K562 (cell line): ENCODE measurements at regions not wholly inside any gene's neighbourhood (a gene's known extent, or its start where the extent isn't known, plus 50 kb on each side); places are given as distances from the start of the nearest gene placed in this dataset.

Source experiments
- ATAC-seq: fragments of 200-7000 bp; cut with Tn5 transposase; 3 replicates; pipeline ENCODE4 v1.9.1; 2020; ENCODE audit warnings: moderate library complexity
- BruUV-seq: library from RNA; stranded (reverse); fragments of 400-500 nt; replicated peaks from 2 replicates; lab custom pipeline; 2021; lab: Mats Ljungman, UMichigan
- CTCF ChIA-PET: fragments of 300-600 bp; formaldehyde crosslinking; extraction: SDS; loops from one replicate; lab custom pipeline; 2021; ENCODE audit warnings: low intra/inter-chr PET ratio; lab: Yijun Ruan, JAX
- POLR2A ChIA-PET: fragments of 300-600, 350-650 bp; sonication (Branson Sonifier 250); formaldehyde crosslinking; extraction: SDS; loops from one replicate; lab custom pipeline; 2021; ENCODE audit warnings: antibody characterized with exemption, inconsistent platforms; lab: Yijun Ruan, JAX
- DNase-seq, 4 experiments: peaks; one replicate each; pipeline versions ENCODE4 v3.0.0 to v3.0.0-alpha.2; 2011 to 2018; ENCODE audit warnings: low spot score in 3 of 4, mixed read lengths in 3 of 4; ENCODE audit errors: extremely low read depth in 1 of 4
- FAIRE-seq: peaks from 2 replicates; lab custom pipeline; 2011; peaks lifted over from hg19 to GRCh38; lab: Jason Lieb, UNC
- H2AFZ ChIP-seq: 2 replicates; pipeline ENCODE4 v1.6.0; 2011; ENCODE audit warnings: low read depth, low read length, control low read depth, inconsistent platforms
- H3K27ac ChIP-seq: fragments of 200-600 bp; 3 replicates; pipeline ENCODE4 v1.8.0; 2011; ENCODE audit warnings: low read depth, mild to moderate bottlenecking, control low read depth, inconsistent platforms, low read length, moderate library complexity, mixed read lengths; ENCODE audit errors: extremely low read depth
- H3K27me3 ChIP-seq, 2 experiments: fragments of 300-600 bp in 1 of 2; 2 replicates in 1 of 2; 3 replicates in 1 of 2; pipeline versions ENCODE4 v1.6.0 to v1.8.0; 2011; ENCODE audit warnings: inconsistent platforms in 2 of 2, low read length in 2 of 2, mild to moderate bottlenecking in 1 of 2, mixed read lengths in 1 of 2, moderate library complexity in 1 of 2; ENCODE audit not compliant: control insufficient read depth in 2 of 2, insufficient read depth in 2 of 2
- H3K36me3 ChIP-seq: fragments of 300-600 bp; 3 replicates; pipeline ENCODE4 v1.8.0; 2011; ENCODE audit warnings: mild to moderate bottlenecking, low read length, inconsistent platforms; ENCODE audit not compliant: control insufficient read depth, insufficient read depth
- H3K4me1 ChIP-seq, 2 experiments: fragments of 200-600 bp in 1 of 2; replicated peaks in 1 of 2; 2 replicates in 1 of 2; 3 replicates in 1 of 2; pipeline versions ENCODE4 v1.5.1 to v1.8.0; 2011; ENCODE audit warnings: inconsistent platforms in 2 of 2, low read length in 2 of 2, mild to moderate bottlenecking in 1 of 2, mixed read lengths in 1 of 2, moderate library complexity in 1 of 2; ENCODE audit not compliant: control insufficient read depth in 2 of 2, insufficient read depth in 2 of 2
- H3K4me2 ChIP-seq: 2 replicates; pipeline ENCODE4 v1.6.1; 2011; ENCODE audit warnings: low read length, control low read depth, inconsistent platforms, mixed read lengths; ENCODE audit not compliant: insufficient read depth
- H3K4me3 ChIP-seq: fragments of 200-600 bp; sonication (generic), shearing (Covaris generic); 2 replicates; pipeline ENCODE4 v1.5.1; 2016; ENCODE audit warnings: control low read depth, inconsistent platforms
- H3K79me2 ChIP-seq: fragments of 200-600 bp; 3 replicates; pipeline ENCODE4 v1.8.0; 2011; ENCODE audit warnings: low read length, inconsistent platforms; ENCODE audit not compliant: control insufficient read depth, insufficient read depth
- H3K9ac ChIP-seq, 2 experiments: 2 replicates each; pipeline versions ENCODE4 v1.6.0 to v1.6.1; 2011; ENCODE audit warnings: low read depth in 2 of 2, low read length in 2 of 2, control low read depth in 1 of 2, inconsistent platforms in 1 of 2, mild to moderate bottlenecking in 1 of 2, mixed read lengths in 1 of 2; ENCODE audit not compliant: insufficient read depth in 1 of 2
- H3K9me1 ChIP-seq: one replicate; pipeline ENCODE4 v1.6.0; 2011; ENCODE audit warnings: inconsistent platforms, mild to moderate bottlenecking, low read length, moderate library complexity; ENCODE audit not compliant: control insufficient read depth, insufficient read depth
- H3K9me3 ChIP-seq: replicated peaks from 2 replicates; pipeline ENCODE4 v1.5.1; 2011; ENCODE audit warnings: low read depth, low read length, inconsistent platforms; ENCODE audit not compliant: control insufficient read depth, insufficient read depth
- H4K20me1 ChIP-seq: replicated peaks from 2 replicates; pipeline ENCODE4 v1.6.1; 2011; ENCODE audit warnings: low read length, inconsistent platforms, mixed read lengths; ENCODE audit not compliant: control insufficient read depth, insufficient read depth
- BACH1 ChIP-seq: fragments of 200-800 bp; sonication (Bioruptor generic); IDR thresholded peaks from 2 replicates; pipeline ENCODE4 v1.6.1; 2016; ENCODE audit warnings: missing genetic modification characterization, missing compliant biosample characterization
- DACH1 ChIP-seq: fragments of 450-650 bp; IDR thresholded peaks from 2 replicates; pipeline ENCODE4 v1.6.1; 2018; ENCODE audit not compliant: partially characterized antibody
- EHMT2 ChIP-seq: fragments of 450-650 bp; IDR thresholded peaks from 2 replicates; pipeline ENCODE4 v1.6.1; 2018; ENCODE audit warnings: antibody characterized with exemption
- ELF1 ChIP-seq: fragments of 200-800 bp; sonication (Bioruptor generic); IDR thresholded peaks from 2 replicates; pipeline ENCODE4 v1.6.1; 2016; ENCODE audit warnings: missing genetic modification characterization, missing compliant biosample characterization
- KDM5B ChIP-seq: fragments of 200-600 bp; sonication (generic); IDR thresholded peaks from 2 replicates; pipeline ENCODE4 v1.6.1; 2012; ENCODE audit warnings: low read depth, mild to moderate bottlenecking, moderate library complexity, low read length, control low read depth, inconsistent platforms; ENCODE audit not compliant: insufficient replicate concordance
- KLF6 ChIP-seq: fragments of 250-450 bp; sonication (Bioruptor Pico); IDR thresholded peaks from 2 replicates; pipeline ENCODE4 v1.4.0; 2020; ENCODE audit warnings: mild to moderate bottlenecking, moderate library complexity, borderline replicate concordance
- MAX ChIP-seq: sonication (generic); formaldehyde crosslinking; IDR thresholded peaks from 2 replicates; pipeline ENCODE4 v1.9.0; 2022; ENCODE audit warnings: mild to moderate bottlenecking, missing genetic modification reagents
- MAZ ChIP-seq, 2 experiments: fragments of 450-650 bp in 1 of 2; sonication (generic) in 1 of 2; formaldehyde crosslinking; IDR thresholded peaks in 1 of 2; conservative IDR thresholded peaks in 1 of 2; 2 replicates each; pipeline versions ENCODE4 v1.4.0 to v1.5.0; 2020; ENCODE audit warnings: mild to moderate bottlenecking in 1 of 2, missing genetic modification reagents in 1 of 2
- MTA3 ChIP-seq: fragments of 450-650 bp; formaldehyde crosslinking; IDR thresholded peaks from 2 replicates; pipeline ENCODE4 v1.6.1; 2017; ENCODE audit warnings: mild to moderate bottlenecking, borderline replicate concordance
- POLR2B ChIP-seq: fragments of 450-650 bp; IDR thresholded peaks from 2 replicates; pipeline ENCODE4 v1.6.1; 2018; ENCODE audit warnings: low read depth; ENCODE audit not compliant: partially characterized antibody
- RBM39 ChIP-seq: fragments of 200-400 bp; formaldehyde crosslinking; optimal IDR thresholded peaks from 2 replicates; pipeline ENCODE3; 2018; ENCODE audit warnings: low read depth, low read length
- TFE3 ChIP-seq: fragments of 450-650 bp; formaldehyde crosslinking; IDR thresholded peaks from 2 replicates; pipeline ENCODE4 v1.4.0; 2020; ENCODE audit warnings: mild to moderate bottlenecking, mixed read lengths
- ZBTB34 ChIP-seq: fragments of 250-450 bp; sonication (Bioruptor Pico); IDR thresholded peaks from 2 replicates; pipeline ENCODE4 v1.8.0; 2021; ENCODE audit warnings: mild to moderate bottlenecking, moderate library complexity
- ZBTB43 ChIP-seq: sonication (generic); formaldehyde crosslinking; IDR thresholded peaks from 2 replicates; pipeline ENCODE4 v1.8.0; 2023; ENCODE audit warnings: mild to moderate bottlenecking, missing genetic modification reagents
- ZHX1 ChIP-seq: fragments of 150-350 bp; conservative IDR thresholded peaks from 2 replicates; pipeline ENCODE4 v1.6.1; 2014; ENCODE audit warnings: low read length
- ZNF184 ChIP-seq: sonication (generic); formaldehyde crosslinking; IDR thresholded peaks from 2 replicates; pipeline ENCODE4 v1.5.0; 2020; ENCODE audit warnings: missing genetic modification reagents
- WGBS: fragments of 100-300 bp; shearing (Covaris generic); methylation state at CpG from one replicate; pipeline ENCODE4 v1.1.6; 2016; ENCODE audit warnings: low coverage, mixed read lengths; ENCODE audit not compliant: insufficient coverage; ENCODE audit errors: missing lambda C conversion rate; 5-methylcytosine and 5-hydroxymethylcytosine counted together
- in situ Hi-C: fragments of 300-500 bp; cut with MboI; formaldehyde crosslinking; loops from 4 replicates; pipeline ENCODE4 v1.15.0; 2018; ENCODE audit warnings: inconsistent platforms, mixed read lengths
- intact Hi-C: fragments of 100-400 bp; cut with micrococcal nuclease; formaldehyde crosslinking; loops from 2 replicates; pipeline ENCODE4 v1.14.2; 2022

GRCh38 chr5:31100047-31100575 lies 93.4 kb upstream of the CDH6 start:
- no peaks in the 10 kb centered on the region for H3K27me3 ChIP-seq
- no TSS peak for BruUV-seq
- H3K36me3 ChIP-seq: no peaks in the 10 kb centered on the region
- H4K20me1 ChIP-seq: no peaks in the 10 kb centered on the region
- H3K27ac ChIP-seq: no peak overlapping the region
- ChIA-PET POLR2A (no interaction called here), CTCF (no interaction called here)
- DNase-seq: no peak
- WGBS: 1% methylated on average over 6 of the region's 6 CpGs
- no peak overlapping the region for H3K9ac ChIP-seq
- no peak overlapping the region for H3K4me3 ChIP-seq
- no peaks in the 10 kb centered on the region for H3K9me3 ChIP-seq
- no peaks in the 10 kb centered on the region for H3K9me1 ChIP-seq
- no peak overlapping the region for H3K4me2 ChIP-seq
- intact Hi-C loops: no loop called here
- FAIRE-seq: no peak
- no peaks in the 10 kb centered on the region for H3K4me1 ChIP-seq
- no peaks in the 10 kb centered on the region for H3K79me2 ChIP-seq
- in situ Hi-C loops: no loop called here
- no peak overlapping the region for H2AFZ ChIP-seq
- no peak for ATAC-seq
- TF ChIP-seq POLR2B: no peak
- no peak for TF ChIP-seq EHMT2
- TF ChIP-seq ELF1 (tag): no peak
- no peak for TF ChIP-seq BACH1 (tag)
- no peak for TF ChIP-seq TFE3 (CRISPR knock-in tag)
- TF ChIP-seq MTA3: no peak
- TF ChIP-seq MAX: no peak
- TF ChIP-seq RBM39: no peak
- TF ChIP-seq MAZ (CRISPR knock-in tag; conservative IDR thresholded peaks at IDR 0.05 in 1 of 2, IDR thresholded peaks at IDR 0.05 in 1 of 2): no peak
- TF ChIP-seq ZBTB43 (CRISPR knock-in tag): no peak
- no peak for TF ChIP-seq KLF6 (CRISPR knock-in tag)
- no peak for TF ChIP-seq ZBTB34 (CRISPR knock-in tag)
- TF ChIP-seq DACH1: no peak
- no peak for TF ChIP-seq ZNF184 (CRISPR knock-in tag)
- TF ChIP-seq KDM5B: no peak
- TF ChIP-seq ZHX1: no peak
